CD4-positive, CD25-positive, alpha-beta regulatory T cell (primary cell): ENCODE measurements at regions not wholly inside any gene's neighbourhood (a gene's known extent, or its start where the extent isn't known, plus 50 kb on each side); places are given as distances from the start of the nearest gene placed in this dataset.

Experiments
- ATAC-seq, 2 donors: fragments of 150-1000 bp; cut with Tn5 transposase; one replicate each; pipeline ENCODE4 v1.10.0; 2021; ENCODE audit warnings: low read depth in 2 of 2, moderate number of reproducible peaks in 2 of 2, moderate library complexity in 1 of 2
- DNase-seq, 3 donors: peaks; one replicate each; pipeline versions ENCODE4 v3.0.0 to v3.0.0-alpha.2; 2012 to 2022; ENCODE audit warnings: mixed read lengths in 1 of 3
- H3K27ac ChIP-seq: one replicate; pipeline ENCODE4 v1.7.0; 2013; ENCODE audit warnings: mild to moderate bottlenecking, low read length; ENCODE audit not compliant: insufficient read depth, poor library complexity, severe bottlenecking
- H3K27me3 ChIP-seq: one replicate; pipeline ENCODE4 v1.7.0; 2013; ENCODE audit warnings: low read length; ENCODE audit not compliant: control insufficient read depth, insufficient read depth
- H3K36me3 ChIP-seq: one replicate; pipeline ENCODE4 v1.7.0; 2013; ENCODE audit warnings: mild to moderate bottlenecking, low read length, moderate library complexity; ENCODE audit not compliant: control insufficient read depth, insufficient read depth
- H3K4me1 ChIP-seq: 2 replicates; pipeline ENCODE4 v1.7.0; 2013; ENCODE audit warnings: mild to moderate bottlenecking, low read length; ENCODE audit not compliant: insufficient read depth, control insufficient read depth, poor library complexity, severe bottlenecking
- H3K4me3 ChIP-seq: one replicate; pipeline ENCODE4 v1.7.0; 2013; ENCODE audit warnings: low read depth, mild to moderate bottlenecking, low read length, moderate library complexity
- H3K9me3 ChIP-seq, 2 experiments: 1 replicate in 1 of 2; 2 replicates in 1 of 2; pipeline ENCODE4 v1.7.0; 2013; ENCODE audit warnings: low read length in 2 of 2, mild to moderate bottlenecking in 1 of 2, moderate library complexity in 1 of 2; ENCODE audit not compliant: control insufficient read depth in 2 of 2
- H3K27ac Mint-ChIP-seq, 3 donors: one replicate each; pipeline ENCODE4 v1.8.0; 2020 to 2022; ENCODE audit warnings: mild to moderate bottlenecking in 3 of 3, mixed read lengths in 3 of 3, moderate library complexity in 2 of 3
- H3K27me3 Mint-ChIP-seq: one replicate; pipeline ENCODE4 v1.8.0; 2022; ENCODE audit warnings: mild to moderate bottlenecking, mixed read lengths
- H3K36me3 Mint-ChIP-seq: one replicate; pipeline ENCODE4 v1.8.0; 2020; ENCODE audit warnings: mixed read lengths
- H3K4me1 Mint-ChIP-seq, 4 donors: one replicate each; pipeline ENCODE4 v1.8.0; 2020 to 2022; ENCODE audit warnings: mixed read lengths in 4 of 4, mild to moderate bottlenecking in 1 of 4
- H3K4me3 Mint-ChIP-seq, 4 donors: one replicate each; pipeline ENCODE4 v1.8.0; 2020 to 2022; ENCODE audit warnings: mild to moderate bottlenecking in 4 of 4, mixed read lengths in 4 of 4, moderate library complexity in 3 of 4
- H3K9me3 Mint-ChIP-seq, 7 donors: one replicate each; pipeline ENCODE4 v1.8.0; 2020 to 2022; ENCODE audit warnings: mixed read lengths in 7 of 7, mild to moderate bottlenecking in 3 of 7, moderate library complexity in 2 of 7

DNA sequence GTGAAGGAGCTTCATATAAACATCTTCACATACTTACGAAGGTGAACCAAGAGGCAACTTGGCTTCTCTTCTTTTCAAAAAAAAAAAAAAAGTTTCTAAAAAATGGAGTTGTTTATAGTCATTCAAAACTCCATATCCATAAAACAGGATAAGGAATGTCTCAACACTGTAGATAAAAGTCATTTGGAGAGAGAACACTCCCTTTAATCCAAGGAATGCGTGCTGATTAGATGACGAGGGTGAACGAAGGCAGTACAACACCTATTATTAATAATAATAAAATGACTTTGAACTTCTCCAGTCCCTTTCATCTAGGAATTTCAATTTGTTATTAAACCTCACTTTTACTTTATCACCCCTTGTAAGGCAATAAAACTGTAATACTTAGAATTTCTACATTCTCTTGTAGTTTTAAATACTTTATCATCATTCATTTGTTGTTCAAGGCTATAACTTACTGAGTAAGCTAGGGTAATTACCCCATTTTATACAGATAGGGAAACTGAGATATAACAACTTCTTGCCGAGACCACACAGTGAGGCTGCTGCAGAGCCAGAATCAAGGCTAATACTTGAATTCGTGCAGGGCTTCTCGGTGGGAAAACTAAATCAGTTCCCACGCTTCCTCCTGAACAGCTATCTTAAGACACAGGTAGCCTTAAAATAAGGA lies 377.1 kb downstream of the EFNA5 start:
- H3K9me3 Mint-ChIP-seq = peaks cover 0 to 5% (median 3%) of the 10 kb centered on the region in 7 donors
- no peaks in the 10 kb centered on the region for H3K36me3 ChIP-seq
- no peak for ATAC-seq
- no peak overlapping the region for H3K27ac ChIP-seq
- H3K9me3 ChIP-seq = no peaks in the 10 kb centered on the region
- H3K27me3 Mint-ChIP-seq = peaks cover 4% of the 10 kb centered on the region
- no peak for DNase-seq
- H3K4me1 Mint-ChIP-seq = peaks cover 0 to 6% (median 0%) of the 10 kb centered on the region in 4 donors
- no peak overlapping the region for H3K4me3 ChIP-seq
- no peak overlapping the region for H3K4me3 Mint-ChIP-seq
- H3K27ac Mint-ChIP-seq = no peak overlapping the region
- no peaks in the 10 kb centered on the region for H3K27me3 ChIP-seq
- no peaks in the 10 kb centered on the region for H3K36me3 Mint-ChIP-seq
- no peaks in the 10 kb centered on the region for H3K4me1 ChIP-seq

DNA sequence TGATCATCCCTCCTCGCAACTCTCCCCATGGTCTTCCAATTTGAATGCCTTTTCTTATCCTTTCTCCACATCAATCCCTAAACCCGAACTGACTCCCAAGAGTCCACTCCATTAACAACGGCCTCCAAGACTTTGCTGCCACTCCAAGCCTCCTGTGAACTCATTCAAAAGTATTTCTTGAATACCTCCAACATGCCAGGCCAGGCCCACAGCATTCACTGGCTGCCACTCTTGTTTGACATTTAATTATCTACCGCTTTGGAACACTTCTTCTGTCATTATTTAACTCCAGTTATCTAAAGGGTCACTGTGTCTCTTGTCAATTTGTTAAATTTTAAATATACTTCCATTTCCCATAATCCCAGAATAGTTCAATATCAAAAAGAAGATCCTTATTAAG lies 378.9 kb downstream of the EFNA5 start:
- Histone ChIP-seq H3K27me3 (no peaks in the 10 kb centered on the region), H3K4me1 (no peaks in the 10 kb centered on the region), H3K4me3 (no peak overlapping the region), H3K27ac (no peak overlapping the region), H3K9me3 (no peaks in the 10 kb centered on the region), H3K36me3 (no peaks in the 10 kb centered on the region)
- H3K27ac Mint-ChIP-seq = no peak overlapping the region
- peaks cover 0 to 8% (median 2%) of the 10 kb centered on the region in 7 donors for H3K9me3 Mint-ChIP-seq
- H3K36me3 Mint-ChIP-seq = no peaks in the 10 kb centered on the region
- no peak overlapping the region for H3K4me3 Mint-ChIP-seq
- DNase-seq (no peak), ATAC-seq (no peak)
- H3K4me1 Mint-ChIP-seq = peaks cover 0 to 7% (median 0%) of the 10 kb centered on the region in 4 donors
- H3K27me3 Mint-ChIP-seq = peaks cover 5% of the 10 kb centered on the region

- H3K4me1 Mint-ChIP-seq = peaks cover 0 to 7% (median 0%) of the 10 kb centered on the region in 4 donors
- Histone ChIP-seq H3K36me3 (no peaks in the 10 kb centered on the region), H3K9me3 (no peaks in the 10 kb centered on the region), H3K4me1 (no peaks in the 10 kb centered on the region), H3K27me3 (no peaks in the 10 kb centered on the region), H3K4me3 (no peak overlapping the region), H3K27ac (no peak overlapping the region)
- DNase-seq (no peak), ATAC-seq (no peak)
- H3K4me3 Mint-ChIP-seq = no peak overlapping the region
- H3K9me3 Mint-ChIP-seq = peaks cover 0 to 8% (median 2%) of the 10 kb centered on the region in 7 donors
- peaks cover 5% of the 10 kb centered on the region for H3K27me3 Mint-ChIP-seq
- H3K36me3 Mint-ChIP-seq = no peaks in the 10 kb centered on the region
- no peak overlapping the region for H3K27ac Mint-ChIP-seq
These were observed 379.8 kb downstream of the EFNA5 start for GRCh38 chr5:107290780-107291398.

DNA sequence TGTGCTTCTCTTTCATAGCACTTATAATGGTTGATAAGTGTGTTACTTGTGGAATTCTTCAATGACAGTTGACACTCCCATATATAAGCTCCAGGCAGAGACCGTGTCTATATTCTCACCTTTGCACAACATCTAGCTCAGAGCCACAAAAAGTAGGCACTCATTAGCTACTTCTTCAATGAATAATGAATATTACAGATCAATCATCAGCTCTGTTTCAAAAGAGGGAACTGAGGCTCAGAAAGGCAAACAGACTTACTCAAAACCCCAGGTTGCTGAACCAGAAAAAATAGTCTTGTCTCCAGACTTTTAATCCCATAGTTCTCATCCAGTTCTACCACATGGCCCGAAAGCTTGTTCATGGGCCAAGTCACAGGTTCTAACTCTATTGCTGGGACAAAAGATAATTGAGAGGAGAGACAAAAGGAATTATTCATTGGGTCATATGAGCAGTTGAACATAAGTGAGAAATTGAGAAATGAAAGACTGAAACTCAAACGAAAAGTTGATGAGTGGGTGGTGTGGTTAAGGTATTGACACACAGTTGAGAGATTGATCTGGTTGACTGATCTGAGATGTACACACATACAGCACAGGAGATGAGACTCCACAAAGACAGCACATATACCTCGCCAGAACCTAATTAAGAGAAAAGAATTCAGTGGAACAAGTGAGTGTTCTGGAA lies 381.6 kb downstream of the EFNA5 start:
- ATAC-seq (no peak), DNase-seq (peak in 1 of 3 donors; percentile 18)
- Histone ChIP-seq H3K27me3 (no peaks in the 10 kb centered on the region), H3K4me3 (no peak overlapping the region), H3K36me3 (no peaks in the 10 kb centered on the region), H3K27ac (no peak overlapping the region), H3K4me1 (no peaks in the 10 kb centered on the region), H3K9me3 (no peaks in the 10 kb centered on the region)
- H3K36me3 Mint-ChIP-seq = no peaks in the 10 kb centered on the region
- H3K27me3 Mint-ChIP-seq = peaks cover 5% of the 10 kb centered on the region
- H3K4me3 Mint-ChIP-seq = no peak overlapping the region
- no peak overlapping the region for H3K27ac Mint-ChIP-seq
- H3K9me3 Mint-ChIP-seq = peaks cover 0 to 8% (median 2%) of the 10 kb centered on the region in 7 donors
- peaks cover 0 to 7% (median 0%) of the 10 kb centered on the region in 4 donors for H3K4me1 Mint-ChIP-seq

GRCh38 chr5:107286447-107287098 lies 384.2 kb downstream of the EFNA5 start:
- no peaks in the 10 kb centered on the region for H3K36me3 Mint-ChIP-seq
- no peak overlapping the region for H3K27ac ChIP-seq
- peaks cover 5% of the 10 kb centered on the region for H3K27me3 Mint-ChIP-seq
- H3K9me3 Mint-ChIP-seq = peaks cover 0 to 8% (median 0%) of the 10 kb centered on the region in 7 donors
- H3K4me3 ChIP-seq = no peak overlapping the region
- H3K4me1 Mint-ChIP-seq = peaks cover 0 to 7% (median 0%) of the 10 kb centered on the region in 4 donors
- ATAC-seq (no peak), DNase-seq (no peak)
- no peaks in the 10 kb centered on the region for H3K27me3 ChIP-seq
- no peaks in the 10 kb centered on the region for H3K9me3 ChIP-seq
- no peak overlapping the region for H3K4me3 Mint-ChIP-seq
- no peaks in the 10 kb centered on the region for H3K4me1 ChIP-seq
- no peak overlapping the region for H3K27ac Mint-ChIP-seq
- no peaks in the 10 kb centered on the region for H3K36me3 ChIP-seq

DNA sequence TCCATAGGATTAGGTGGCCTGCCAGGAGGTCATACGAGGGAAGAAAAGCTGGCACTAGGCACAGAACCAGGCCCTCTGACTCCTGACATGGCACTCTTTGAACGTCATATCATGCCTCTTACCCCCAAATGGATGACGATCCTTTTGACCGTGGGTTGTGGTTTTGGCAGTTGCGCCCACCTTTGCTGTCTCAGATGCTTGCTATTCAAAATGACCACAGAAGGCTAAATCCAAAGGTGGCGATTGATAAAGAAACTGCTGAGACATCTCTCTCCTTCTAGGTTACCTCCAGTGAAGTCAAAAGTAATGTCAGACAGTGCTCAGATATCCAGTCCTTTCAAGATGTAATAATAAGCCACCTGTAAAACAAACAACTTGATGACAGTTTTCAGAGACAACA lies 385.0 kb downstream of the EFNA5 start:
- Mint-ChIP-seq H3K9me3 (peaks cover 0 to 8% (median 0%) of the 10 kb centered on the region in 7 donors), H3K27ac (no peak overlapping the region), H3K4me3 (no peak overlapping the region), H3K27me3 (peaks cover 5% of the 10 kb centered on the region), H3K36me3 (no peaks in the 10 kb centered on the region), H3K4me1 (peaks cover 0 to 7% (median 0%) of the 10 kb centered on the region in 4 donors)
- Histone ChIP-seq H3K9me3 (no peaks in the 10 kb centered on the region), H3K27ac (no peak overlapping the region), H3K4me1 (no peaks in the 10 kb centered on the region), H3K27me3 (no peaks in the 10 kb centered on the region), H3K36me3 (no peaks in the 10 kb centered on the region), H3K4me3 (no peak overlapping the region)
- ATAC-seq = no peak
- no peak for DNase-seq

DNA sequence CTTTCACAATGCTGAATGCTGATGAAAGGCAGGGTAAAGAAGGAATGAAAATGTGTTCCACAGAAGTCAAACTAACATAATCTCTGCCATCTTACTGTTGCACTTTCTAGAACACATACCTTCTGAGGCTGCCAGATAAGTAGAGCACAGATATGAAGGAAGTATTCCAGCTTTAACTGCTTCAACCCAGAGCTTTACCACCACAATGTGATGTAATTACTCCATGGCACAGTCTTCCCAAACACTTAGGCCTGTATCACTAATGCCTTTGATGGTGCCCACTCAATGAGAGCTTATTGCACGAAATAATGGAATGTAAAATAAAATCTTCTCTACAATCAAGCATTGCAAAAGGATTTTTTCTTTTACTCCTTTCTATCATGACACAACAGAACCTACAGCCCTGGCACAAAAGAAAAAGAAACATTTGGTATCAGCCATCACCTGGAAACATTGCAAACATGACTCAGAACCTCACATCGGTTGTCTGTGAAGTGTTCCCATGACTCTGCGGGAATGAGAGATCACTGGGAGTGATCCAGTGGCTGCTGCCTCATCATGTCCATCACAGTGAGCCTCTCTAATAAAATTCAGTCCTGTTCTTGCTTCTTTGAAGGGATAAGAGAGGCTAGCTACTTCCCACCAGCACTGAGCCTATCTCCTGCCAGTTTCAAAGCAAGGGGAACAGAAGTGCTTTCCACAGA lies 385.8 kb downstream of the EFNA5 start:
- no peak for ATAC-seq
- Histone ChIP-seq H3K9me3 (no peaks in the 10 kb centered on the region), H3K4me3 (no peak overlapping the region), H3K36me3 (no peaks in the 10 kb centered on the region), H3K27ac (no peak overlapping the region), H3K27me3 (no peaks in the 10 kb centered on the region), H3K4me1 (no peaks in the 10 kb centered on the region)
- Mint-ChIP-seq H3K27me3 (peaks cover 5% of the 10 kb centered on the region), H3K36me3 (no peaks in the 10 kb centered on the region), H3K4me1 (peaks cover 0 to 7% (median 0%) of the 10 kb centered on the region in 4 donors), H3K9me3 (peaks cover 0 to 8% (median 0%) of the 10 kb centered on the region in 7 donors), H3K4me3 (no peak overlapping the region), H3K27ac (no peak overlapping the region)
- no peak for DNase-seq
